ENCODE measurements at regions not wholly inside any gene's neighbourhood (a gene's known extent, or its start where the extent isn't known, plus 50 kb on each side); places are given as distances from the start of the nearest gene placed in this dataset.

DNA sequence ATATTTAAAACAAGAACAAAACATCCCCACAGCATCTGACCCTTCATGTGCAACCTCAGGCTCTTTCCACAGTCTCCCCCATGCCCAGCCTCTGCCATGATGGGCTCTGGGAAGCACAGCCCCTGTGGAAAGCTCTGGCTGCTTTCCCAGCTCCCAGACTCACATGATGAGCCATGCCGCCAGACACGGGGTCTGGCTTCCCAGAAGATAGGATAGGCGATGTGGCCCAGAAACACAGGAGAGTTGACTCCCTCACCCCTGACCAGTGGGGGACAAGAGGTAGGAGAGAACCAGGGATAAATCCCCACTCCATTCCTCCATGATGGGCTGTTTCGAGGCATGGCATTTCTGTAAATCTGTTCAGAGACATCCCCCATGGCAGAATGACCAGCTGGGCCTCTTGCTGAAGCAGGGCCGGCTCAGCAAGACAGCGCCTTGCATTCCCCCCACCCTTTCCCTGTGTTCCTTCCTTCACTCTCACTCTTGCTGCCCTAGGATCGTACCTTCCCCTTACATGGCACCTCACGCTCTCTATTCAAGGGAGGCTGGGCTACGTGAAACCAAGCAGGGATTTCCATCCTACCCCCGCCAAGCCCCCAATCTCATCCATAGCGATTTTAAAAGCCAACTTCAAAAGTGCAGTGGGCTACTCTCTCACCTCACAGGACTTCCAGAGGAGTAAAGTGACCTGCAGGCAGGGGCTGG is 192.4 kb downstream of the ABHD5 start:
- no peaks in the 10 kb centered on the region for H3K4me1 ChIP-seq (ENCODE audit: control insufficient read depth, insufficient read depth, low read length)
- H3K36me3 ChIP-seq (ENCODE audit: control insufficient read depth, insufficient read depth, low read length): no peaks in the 10 kb centered on the region
- H3K4me3 Mint-ChIP-seq: no peak overlapping the region
- H3K27ac Mint-ChIP-seq: no peak overlapping the region
- no peaks in the 10 kb centered on the region for H3K36me3 Mint-ChIP-seq (ENCODE audit: low read depth)
- TF ChIP-seq, protein P1, sequence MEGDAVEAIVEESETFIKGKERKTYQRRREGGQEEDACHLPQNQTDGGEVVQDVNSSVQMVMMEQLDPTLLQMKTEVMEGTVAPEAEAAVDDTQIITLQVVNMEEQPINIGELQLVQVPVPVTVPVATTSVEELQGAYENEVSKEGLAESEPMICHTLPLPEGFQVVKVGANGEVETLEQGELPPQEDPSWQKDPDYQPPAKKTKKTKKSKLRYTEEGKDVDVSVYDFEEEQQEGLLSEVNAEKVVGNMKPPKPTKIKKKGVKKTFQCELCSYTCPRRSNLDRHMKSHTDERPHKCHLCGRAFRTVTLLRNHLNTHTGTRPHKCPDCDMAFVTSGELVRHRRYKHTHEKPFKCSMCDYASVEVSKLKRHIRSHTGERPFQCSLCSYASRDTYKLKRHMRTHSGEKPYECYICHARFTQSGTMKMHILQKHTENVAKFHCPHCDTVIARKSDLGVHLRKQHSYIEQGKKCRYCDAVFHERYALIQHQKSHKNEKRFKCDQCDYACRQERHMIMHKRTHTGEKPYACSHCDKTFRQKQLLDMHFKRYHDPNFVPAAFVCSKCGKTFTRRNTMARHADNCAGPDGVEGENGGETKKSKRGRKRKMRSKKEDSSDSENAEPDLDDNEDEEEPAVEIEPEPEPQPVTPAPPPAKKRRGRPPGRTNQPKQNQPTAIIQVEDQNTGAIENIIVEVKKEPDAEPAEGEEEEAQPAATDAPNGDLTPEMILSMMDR (conservative IDR thresholded peaks at IDR 0.05): no peak
- peaks cover 10% of the 10 kb centered on the region for H3K4me1 Mint-ChIP-seq
- no peak for DNase-seq
- no peak overlapping the region for H3K27ac ChIP-seq (ENCODE audit: low read depth, low read length)
- H3K27me3 ChIP-seq (ENCODE audit: control insufficient read depth, insufficient read depth, low read length, poor library complexity, severe bottlenecking): peaks cover 67% of the 10 kb centered on the region
- no peak overlapping the region for H3K4me3 ChIP-seq (ENCODE audit: low read length)
- 88 to 100% methylated on average over 2 to 11 of the region's 11 CpGs for WGBS, 2 experiments (ENCODE audit: insufficient coverage in 1 of 2, insufficient read length in 1 of 2)
- no peaks in the 10 kb centered on the region for H3K9me3 ChIP-seq (ENCODE audit: control insufficient read depth, low read length)
- H3K9me3 Mint-ChIP-seq: no peaks in the 10 kb centered on the region
- H3K27me3 Mint-ChIP-seq (ENCODE audit: insufficient read depth): peaks cover 54% of the 10 kb centered on the region
- H3K9ac ChIP-seq (ENCODE audit: extremely low read depth, low read length, poor library complexity, severe bottlenecking): no peak overlapping the region

DNA sequence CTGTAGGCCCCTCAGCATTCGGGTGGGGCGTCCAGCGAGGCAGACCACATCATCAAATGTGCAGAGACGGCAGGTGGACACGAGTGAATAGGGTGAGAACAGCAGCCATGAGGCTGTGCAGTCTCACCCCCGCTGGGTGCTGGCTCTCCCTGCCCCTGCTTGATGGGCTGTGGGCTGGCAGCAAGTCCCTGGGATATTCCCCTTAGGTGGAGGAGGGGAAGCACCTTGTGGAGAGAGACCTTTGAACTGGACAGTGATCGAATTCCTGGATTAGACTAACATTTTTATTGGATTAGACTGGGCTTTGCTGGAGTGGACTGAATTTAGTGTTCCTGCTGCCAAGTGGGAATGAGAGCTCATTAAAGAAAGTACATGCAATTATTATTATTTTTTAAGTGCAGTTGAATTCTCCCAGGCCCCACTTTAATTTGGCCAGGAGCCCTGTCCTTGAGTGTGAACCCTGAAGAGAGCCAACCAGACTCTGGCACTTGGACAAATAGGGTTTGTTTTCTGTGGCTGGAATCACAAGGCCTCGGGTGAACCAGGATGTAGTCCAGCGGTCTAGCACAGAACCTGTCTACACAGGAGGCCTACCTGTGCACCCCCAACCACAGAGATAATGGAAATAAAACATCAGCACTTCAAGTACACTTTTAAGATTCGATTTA is 193.1 kb downstream of the ABHD5 start:
- Histone ChIP-seq H3K4me1 (ENCODE audit: control insufficient read depth, insufficient read depth, low read length) (no peaks in the 10 kb centered on the region), H3K27me3 (ENCODE audit: control insufficient read depth, insufficient read depth, low read length, poor library complexity, severe bottlenecking) (peaks cover 69% of the 10 kb centered on the region), H3K36me3 (ENCODE audit: control insufficient read depth, insufficient read depth, low read length) (no peaks in the 10 kb centered on the region), H3K9ac (ENCODE audit: extremely low read depth, low read length, poor library complexity, severe bottlenecking) (no peak overlapping the region), H3K9me3 (ENCODE audit: control insufficient read depth, low read length) (no peaks in the 10 kb centered on the region), H3K4me3 (ENCODE audit: low read length) (no peak overlapping the region), H3K27ac (ENCODE audit: low read depth, low read length) (no peak overlapping the region)
- H3K4me3 Mint-ChIP-seq: no peak overlapping the region
- H3K9me3 Mint-ChIP-seq: no peaks in the 10 kb centered on the region
- no peak for DNase-seq
- TF ChIP-seq, protein P1 (conservative IDR thresholded peaks at IDR 0.05): no peak
- H3K27me3 Mint-ChIP-seq (ENCODE audit: insufficient read depth): peaks cover 52% of the 10 kb centered on the region
- H3K27ac Mint-ChIP-seq: no peak overlapping the region
- 92 to 97% methylated on average over 6 to 10 of the region's 10 CpGs for WGBS, 2 experiments (ENCODE audit: insufficient coverage in 1 of 2, insufficient read length in 1 of 2)
- H3K4me1 Mint-ChIP-seq: peaks cover 7% of the 10 kb centered on the region
- H3K36me3 Mint-ChIP-seq (ENCODE audit: low read depth): no peaks in the 10 kb centered on the region

DNA sequence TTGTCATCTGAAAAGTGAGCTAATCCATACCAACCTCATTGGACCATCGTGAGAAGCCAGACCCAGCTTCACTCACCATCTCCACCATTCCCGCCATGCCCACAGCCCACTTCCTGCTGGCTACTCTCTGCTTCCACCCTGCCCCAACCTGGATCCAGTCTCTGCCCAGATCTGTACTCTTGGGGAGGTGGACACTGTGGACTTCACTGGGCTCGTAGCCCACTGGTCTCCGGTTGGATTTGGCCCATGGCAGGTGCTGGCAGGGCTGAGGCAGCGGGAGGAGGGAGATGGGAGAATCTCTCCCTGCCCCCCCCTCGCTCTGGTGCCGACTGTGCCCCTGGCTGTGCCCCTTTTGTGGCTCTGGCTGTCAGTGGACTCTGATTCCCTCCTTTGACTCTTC is 193.8 kb downstream of the ABHD5 start:
- Mint-ChIP-seq H3K4me1 (peaks cover under 1% of the 10 kb centered on the region), H3K36me3 (ENCODE audit: low read depth) (no peaks in the 10 kb centered on the region)
- peaks cover 75% of the 10 kb centered on the region for H3K27me3 ChIP-seq (ENCODE audit: control insufficient read depth, insufficient read depth, low read length, poor library complexity, severe bottlenecking)

More for the DNA sequence above, 193.8 kb downstream of the ABHD5 start:
- Mint-ChIP-seq H3K9me3 (no peaks in the 10 kb centered on the region), H3K27ac (no peak overlapping the region), H3K4me3 (no peak overlapping the region), H3K27me3 (ENCODE audit: insufficient read depth) (peaks cover 48% of the 10 kb centered on the region)
- Histone ChIP-seq H3K4me1 (ENCODE audit: control insufficient read depth, insufficient read depth, low read length) (no peaks in the 10 kb centered on the region), H3K36me3 (ENCODE audit: control insufficient read depth, insufficient read depth, low read length) (no peaks in the 10 kb centered on the region), H3K4me3 (ENCODE audit: low read length) (no peak overlapping the region), H3K9ac (ENCODE audit: extremely low read depth, low read length, poor library complexity, severe bottlenecking) (no peak overlapping the region), H3K27ac (ENCODE audit: low read depth, low read length) (no peak overlapping the region), H3K9me3 (ENCODE audit: control insufficient read depth, low read length) (no peaks in the 10 kb centered on the region)
- 90 to 93% methylated on average over 3 to 7 of the region's 7 CpGs for WGBS, 2 experiments (ENCODE audit: insufficient coverage in 1 of 2, insufficient read length in 1 of 2)
- TF ChIP-seq, protein P1 (conservative IDR thresholded peaks at IDR 0.05): no peak
- DNase-seq: no peak
